ENCODE measurements at regions not wholly inside any gene's neighbourhood (a gene's known extent, or its start where the extent isn't known, plus 50 kb on each side); places are given as distances from the start of the nearest gene placed in this dataset.

GRCh38 chr2:155844461-155844860, 488.1 kb downstream of the NR4A2 start:
- TF ChIP-seq POLR2AphosphoS2 (conservative IDR thresholded peaks at IDR 0.05; ENCODE audit: low read length) (no peak), CTCF (IDR thresholded peaks at IDR 0.05) (no peak), HDAC2 (IDR thresholded peaks at IDR 0.05) (no peak), PBX3 (IDR thresholded peaks at IDR 0.05) (no peak), CHD4 (IDR thresholded peaks at IDR 0.05; ENCODE audit: borderline replicate concordance) (no peak), JUNB (IDR thresholded peaks at IDR 0.05) (no peak), EP300 (IDR thresholded peaks at IDR 0.05) (no peak), POLR2A (IDR thresholded peaks at IDR 0.05; ENCODE audit: low read length) (no peak), GATA3 (IDR thresholded peaks at IDR 0.05; ENCODE audit: borderline replicate concordance) (no peak)

All from A549 (cell line).